Activated CD4-positive, alpha-beta T cell treated with anti-CD3 and anti-CD28 coated beads, Interleukin-2, amount 10 ng/mL, durations not matched to agents 7 days and 5 days (primary cell): ENCODE measurements at regions not wholly inside any gene's neighbourhood (a gene's known extent, or its start where the extent isn't known, plus 50 kb on each side); places are given as distances from the start of the nearest gene placed in this dataset.

Source experiments
- CTCF ChIA-PET: fragments of 350-600 bp; sonication (Branson Sonifier 250); formaldehyde crosslinking; loops from one replicate; lab custom pipeline; 2021; ENCODE audit warnings: antibody characterized with exemption; lab: Charles Lee
- POLR2A ChIA-PET: fragments of 350-600 bp; sonication (Branson Sonifier 250); formaldehyde crosslinking; loops from one replicate; lab custom pipeline; 2021; ENCODE audit warnings: antibody characterized with exemption; lab: Charles Lee
- DNase-seq: peaks from one replicate; pipeline ENCODE4 v3.0.0-alpha.2; 2020
- H3K27ac Mint-ChIP-seq: one replicate; pipeline ENCODE4 v1.8.0; 2021; ENCODE audit warnings: mild to moderate bottlenecking, moderate library complexity, mixed read lengths
- H3K27me3 Mint-ChIP-seq: one replicate; pipeline ENCODE4 v1.8.0; 2021; ENCODE audit warnings: mixed read lengths
- H3K36me3 Mint-ChIP-seq: one replicate; pipeline ENCODE4 v1.8.0; 2021; ENCODE audit warnings: low read depth, mixed read lengths
- H3K4me1 Mint-ChIP-seq: one replicate; pipeline ENCODE4 v1.8.0; 2021; ENCODE audit warnings: mixed read lengths
- H3K4me3 Mint-ChIP-seq: one replicate; pipeline ENCODE4 v1.8.0; 2021; ENCODE audit warnings: mild to moderate bottlenecking, moderate library complexity, mixed read lengths
- H3K9me3 Mint-ChIP-seq: one replicate; pipeline ENCODE4 v1.8.0; 2021; ENCODE audit warnings: mixed read lengths

- ChIA-PET POLR2A (no interaction called here), CTCF (no interaction called here)
- Mint-ChIP-seq H3K27me3 (peaks cover 7% of the 10 kb centered on the region), H3K4me3 (no peak overlapping the region), H3K4me1 (no peaks in the 10 kb centered on the region), H3K9me3 (no peaks in the 10 kb centered on the region), H3K27ac (no peak overlapping the region), H3K36me3 (no peaks in the 10 kb centered on the region)
- DNase-seq, result no peak
Measured at GRCh38 chr13:109897988-109898624, 111.7 kb upstream of the IRS2 start.

GRCh38 chr13:109892101-109892500 is 105.7 kb upstream of the IRS2 start:
- no peak for DNase-seq
- H3K9me3 Mint-ChIP-seq, result peaks cover 2% of the 10 kb centered on the region
- no peaks in the 10 kb centered on the region for H3K36me3 Mint-ChIP-seq
- no peaks in the 10 kb centered on the region for H3K4me1 Mint-ChIP-seq
- POLR2A ChIA-PET, result no interaction called here
- H3K4me3 Mint-ChIP-seq, result no peak overlapping the region
- no peaks in the 10 kb centered on the region for H3K27me3 Mint-ChIP-seq
- CTCF ChIA-PET, result no interaction called here
- H3K27ac Mint-ChIP-seq, result no peak overlapping the region

DNA sequence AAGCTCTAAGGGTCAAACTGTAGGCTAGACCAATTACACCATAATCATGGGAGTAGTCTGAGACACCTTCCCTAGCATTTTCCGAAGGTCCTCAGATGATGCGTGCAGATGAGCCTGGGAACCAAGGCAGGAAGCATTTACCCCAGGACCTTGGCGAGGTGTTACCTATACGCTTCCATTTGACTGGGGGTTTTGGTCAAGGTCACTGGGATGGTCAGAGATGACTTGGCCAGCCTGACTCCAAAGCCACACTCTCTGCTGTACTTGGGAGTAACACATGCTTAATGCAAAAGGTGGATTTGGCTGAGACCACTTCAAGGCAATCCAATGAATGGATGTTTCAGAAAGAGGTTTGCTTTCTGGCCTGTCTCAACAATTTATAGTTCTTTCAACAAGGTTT is 98.9 kb upstream of the IRS2 start:
- ChIA-PET POLR2A (no interaction called here), CTCF (no interaction called here)
- H3K4me1 Mint-ChIP-seq, result no peaks in the 10 kb centered on the region
- no peak overlapping the region for H3K4me3 Mint-ChIP-seq
- H3K9me3 Mint-ChIP-seq, result peaks cover 2% of the 10 kb centered on the region
- no peak for DNase-seq
- H3K27ac Mint-ChIP-seq, result no peak overlapping the region
- H3K27me3 Mint-ChIP-seq, result peaks cover 2% of the 10 kb centered on the region
- no peaks in the 10 kb centered on the region for H3K36me3 Mint-ChIP-seq

DNA sequence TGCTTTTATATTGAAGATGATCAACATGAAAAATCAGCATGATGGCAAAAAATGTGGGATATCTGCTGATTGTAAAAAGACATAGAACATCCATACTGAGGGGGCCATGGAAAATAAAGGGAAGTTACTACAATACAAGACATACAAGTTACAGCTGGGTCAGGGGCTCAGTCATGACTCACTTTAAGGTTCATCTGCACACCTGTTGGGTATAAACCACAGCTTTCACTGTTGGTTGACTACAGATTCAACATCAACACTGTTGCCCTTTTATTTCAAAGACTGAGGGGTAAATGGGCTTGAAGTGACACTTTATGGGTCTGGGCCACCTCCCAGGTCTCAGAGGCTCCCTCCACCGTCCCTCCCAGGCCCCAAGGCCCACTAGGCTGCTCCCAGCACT is 98.1 kb upstream of the IRS2 start:
- Mint-ChIP-seq H3K27ac (no peak overlapping the region), H3K9me3 (peaks cover 2% of the 10 kb centered on the region), H3K27me3 (peaks cover 2% of the 10 kb centered on the region), H3K36me3 (no peaks in the 10 kb centered on the region), H3K4me3 (no peak overlapping the region), H3K4me1 (no peaks in the 10 kb centered on the region)
- CTCF ChIA-PET, result no interaction called here
- POLR2A ChIA-PET, result no interaction called here
- no peak for DNase-seq

- Mint-ChIP-seq H3K27me3 (peaks cover 2% of the 10 kb centered on the region), H3K36me3 (no peaks in the 10 kb centered on the region), H3K9me3 (peaks cover 2% of the 10 kb centered on the region), H3K4me3 (no peak overlapping the region), H3K4me1 (no peaks in the 10 kb centered on the region), H3K27ac (no peak overlapping the region)
- ChIA-PET CTCF (no interaction called here), POLR2A (no interaction called here)
- DNase-seq, result no peak
Measured at GRCh38 chr13:109883181-109884180, 97.1 kb upstream of the IRS2 start.

DNA sequence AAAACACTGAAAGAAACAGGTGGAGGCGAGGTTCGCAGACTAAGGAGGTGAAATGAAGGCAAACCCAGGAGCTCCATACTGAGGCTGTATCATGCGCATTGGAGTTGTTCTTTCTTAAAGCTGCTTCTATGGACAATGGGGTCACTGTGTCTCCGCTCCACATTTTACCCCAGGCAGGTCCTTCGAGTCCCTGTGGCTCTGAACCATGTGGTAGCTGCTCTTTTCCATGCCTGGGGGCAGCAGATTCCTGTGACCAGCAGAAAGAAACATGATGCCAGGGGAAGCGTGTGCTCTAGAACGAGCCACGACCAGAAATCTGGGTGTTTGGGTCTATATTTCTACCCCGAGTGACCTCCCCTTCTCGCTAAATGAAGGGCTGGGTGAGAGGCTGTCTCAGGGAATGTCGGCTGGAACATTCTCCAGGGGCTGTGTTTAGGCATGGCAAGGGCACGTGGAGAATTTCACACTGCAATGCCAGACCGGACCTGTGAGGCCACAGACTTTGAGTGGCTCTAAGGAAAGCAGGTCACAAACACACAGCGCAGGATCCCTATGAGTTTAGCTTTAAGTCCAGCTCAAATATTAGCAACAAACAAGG is 95.7 kb upstream of the IRS2 start:
- POLR2A ChIA-PET, result no interaction called here
- Mint-ChIP-seq H3K27ac (no peak overlapping the region), H3K4me1 (no peaks in the 10 kb centered on the region), H3K36me3 (no peaks in the 10 kb centered on the region), H3K9me3 (no peaks in the 10 kb centered on the region), H3K27me3 (peaks cover 2% of the 10 kb centered on the region), H3K4me3 (no peak overlapping the region)
- CTCF ChIA-PET, result no interaction called here
- DNase-seq, result no peak

GRCh38 chr13:109881347-109881725 is 95.0 kb upstream of the IRS2 start:
- Mint-ChIP-seq H3K4me1 (no peaks in the 10 kb centered on the region), H3K27ac (no peak overlapping the region), H3K27me3 (peaks cover 2% of the 10 kb centered on the region), H3K36me3 (no peaks in the 10 kb centered on the region), H3K9me3 (no peaks in the 10 kb centered on the region), H3K4me3 (no peak overlapping the region)
- CTCF ChIA-PET, result interaction anchor here (1.0 kb wide), 1 partner anchor 11 kb away, joined by 3 read pairs; no protein-coding TSS in a partner anchor
- DNase-seq, result no peak
- POLR2A ChIA-PET, result no interaction called here

DNA sequence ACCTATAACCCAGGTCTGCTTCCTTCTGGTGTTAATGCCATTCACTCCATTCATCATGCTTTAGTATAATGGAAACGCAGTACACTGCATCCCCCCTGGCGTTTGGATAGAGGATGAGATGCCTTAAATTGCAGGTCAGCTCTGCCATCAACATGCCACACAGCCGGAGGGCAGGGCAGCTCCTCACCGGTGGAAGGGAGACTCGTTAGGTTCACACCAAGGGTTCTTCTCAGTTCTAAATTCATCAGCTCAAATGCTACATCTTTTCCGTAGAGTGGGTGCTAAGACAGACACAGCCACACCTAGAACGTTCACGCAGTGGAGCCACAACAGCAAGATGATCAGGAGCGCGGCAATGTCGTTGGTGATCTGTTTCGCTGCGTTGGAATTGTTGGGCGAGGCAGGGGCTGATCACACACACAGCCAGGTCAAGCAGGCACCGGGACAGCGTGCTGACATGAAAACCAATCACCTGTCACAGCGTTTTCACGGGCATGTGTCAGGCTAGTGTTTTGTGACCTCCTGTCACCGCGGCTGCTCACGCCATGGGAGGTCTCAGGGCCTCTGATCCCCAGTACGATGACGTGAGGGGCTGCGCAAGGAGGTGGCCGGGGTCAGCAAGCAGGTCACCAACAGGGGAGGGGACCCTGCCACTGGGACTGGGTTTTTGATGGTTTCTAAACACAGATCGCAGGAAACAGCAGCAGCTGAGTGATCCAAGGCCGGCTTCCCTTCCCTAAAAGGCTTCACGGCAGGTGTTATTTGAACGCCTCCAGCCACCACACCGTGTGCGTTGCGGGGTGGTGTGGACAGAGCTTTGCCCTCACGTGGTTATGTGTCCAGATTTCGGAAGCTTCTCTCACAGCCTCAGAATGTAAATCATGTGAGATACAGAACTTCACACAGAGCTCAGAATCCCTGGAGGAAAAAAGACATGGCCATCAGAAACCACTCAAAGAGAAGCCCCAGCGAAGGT is 94.3 kb upstream of the IRS2 start:
- DNase-seq, result no peak
- no peak overlapping the region for H3K4me3 Mint-ChIP-seq
- no peaks in the 10 kb centered on the region for H3K36me3 Mint-ChIP-seq
- ChIA-PET CTCF (interaction anchor here (1.0 kb wide), 1 partner anchor 10 kb away, joined by 3 read pairs; no protein-coding TSS in a partner anchor), POLR2A (no interaction called here)
- H3K27ac Mint-ChIP-seq, result no peak overlapping the region
- H3K27me3 Mint-ChIP-seq, result no peaks in the 10 kb centered on the region
- H3K4me1 Mint-ChIP-seq, result no peaks in the 10 kb centered on the region
- no peaks in the 10 kb centered on the region for H3K9me3 Mint-ChIP-seq

DNA sequence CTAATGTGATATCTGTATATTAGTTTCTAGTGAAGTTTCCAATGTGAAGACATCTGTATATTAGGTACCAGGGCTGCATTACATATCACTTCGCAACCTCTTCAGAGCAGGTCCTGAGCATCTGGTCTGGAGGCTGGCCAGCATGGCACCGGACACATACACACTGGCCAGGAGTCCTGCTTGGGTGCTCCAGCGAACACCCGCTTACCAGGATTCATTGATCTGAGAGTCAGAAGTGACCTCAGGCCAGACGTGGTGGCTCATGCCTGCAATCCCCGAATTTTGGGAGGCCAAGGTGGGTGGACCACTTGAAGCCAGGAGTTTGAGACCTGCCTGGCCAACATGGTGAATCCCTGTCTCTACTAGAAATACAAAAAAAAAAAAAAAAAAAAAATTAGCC is 93.0 kb upstream of the IRS2 start:
- Mint-ChIP-seq H3K4me3 (no peak overlapping the region), H3K27ac (no peak overlapping the region), H3K9me3 (no peaks in the 10 kb centered on the region), H3K36me3 (no peaks in the 10 kb centered on the region), H3K27me3 (no peaks in the 10 kb centered on the region), H3K4me1 (peaks cover 3% of the 10 kb centered on the region)
- POLR2A ChIA-PET, result no interaction called here
- CTCF ChIA-PET, result no interaction called here
- no peak for DNase-seq

DNA sequence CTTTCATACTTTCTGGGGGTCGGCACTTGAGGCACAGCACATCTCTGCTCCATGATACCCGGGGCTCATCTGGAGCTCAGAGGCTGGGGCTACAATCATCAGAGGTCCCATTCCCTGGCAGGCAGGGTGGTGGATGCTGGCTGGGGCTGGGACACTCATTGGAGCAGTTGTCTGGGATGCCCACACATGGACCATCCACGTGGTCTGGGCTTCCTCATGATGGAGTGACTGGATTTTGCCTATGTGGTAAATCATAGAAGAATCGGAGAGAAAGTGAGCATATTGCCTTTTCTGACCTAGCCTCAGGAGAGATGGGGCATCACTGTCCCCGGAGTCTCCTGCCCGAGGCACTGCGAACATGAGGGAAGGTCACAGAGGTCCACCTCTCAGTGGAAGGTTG is 91.4 kb upstream of the IRS2 start:
- Mint-ChIP-seq H3K4me1 (peaks cover 3% of the 10 kb centered on the region), H3K27me3 (no peaks in the 10 kb centered on the region), H3K27ac (no peak overlapping the region), H3K36me3 (no peaks in the 10 kb centered on the region), H3K9me3 (no peaks in the 10 kb centered on the region), H3K4me3 (no peak overlapping the region)
- ChIA-PET CTCF (no interaction called here), POLR2A (no interaction called here)
- DNase-seq, result no peak

GRCh38 chr13:109875746-109876145 is 89.4 kb upstream of the IRS2 start:
- ChIA-PET POLR2A (no interaction called here), CTCF (no interaction called here)
- H3K4me1 Mint-ChIP-seq, result peaks cover 3% of the 10 kb centered on the region
- no peaks in the 10 kb centered on the region for H3K36me3 Mint-ChIP-seq
- H3K27me3 Mint-ChIP-seq, result no peaks in the 10 kb centered on the region
- H3K9me3 Mint-ChIP-seq, result no peaks in the 10 kb centered on the region
- H3K27ac Mint-ChIP-seq, result no peak overlapping the region
- H3K4me3 Mint-ChIP-seq, result no peak overlapping the region
- no peak for DNase-seq
